CD14-positive monocyte (primary cell): ENCODE measurements at regions not wholly inside any gene's neighbourhood (a gene's known extent, or its start where the extent isn't known, plus 50 kb on each side); places are given as distances from the start of the nearest gene placed in this dataset.

Experiments used
- DNase-seq, 3 donors: peaks; one replicate each; pipeline ENCODE4 v3.0.0-alpha.2; 2011 to 2022
- H2AFZ ChIP-seq: 2 replicates; pipeline ENCODE4 v1.6.0; 2012; ENCODE audit warnings: mild to moderate bottlenecking, low read depth, low read length, inconsistent platforms; ENCODE audit not compliant: insufficient read depth, poor library complexity, severe bottlenecking
- H3K27ac ChIP-seq, 2 donors: 1 replicate in 1 of 2; 2 replicates in 1 of 2; pipeline ENCODE4 v1.5.1; 2012 to 2013; ENCODE audit warnings: low read length in 2 of 2, control low read depth in 1 of 2, inconsistent platforms in 1 of 2, low read depth in 1 of 2, mild to moderate bottlenecking in 1 of 2
- H3K27me3 ChIP-seq, 2 donors: one replicate each; pipeline versions ENCODE4 v1.6.0 to v1.6.1; 2011 to 2013; ENCODE audit warnings: low read length in 2 of 2; ENCODE audit not compliant: control insufficient read depth in 2 of 2, insufficient read depth in 2 of 2
- H3K36me3 ChIP-seq, 2 donors: replicated peaks in 1 of 2; 1 replicate in 1 of 2; 2 replicates in 1 of 2; pipeline versions ENCODE4 v1.5.1 to v1.6.1; 2012 to 2013; ENCODE audit warnings: low read length in 2 of 2, control low read depth in 1 of 2, inconsistent platforms in 1 of 2, mild to moderate bottlenecking in 1 of 2; ENCODE audit not compliant: insufficient read depth in 2 of 2, control insufficient read depth in 1 of 2
- H3K4me1 ChIP-seq, 2 donors: 1 replicate in 1 of 2; 2 replicates in 1 of 2; pipeline versions ENCODE4 v1.5.1 to v1.6.1; 2012 to 2013; ENCODE audit warnings: low read length in 2 of 2, control low read depth in 1 of 2, inconsistent platforms in 1 of 2, mild to moderate bottlenecking in 1 of 2, moderate library complexity in 1 of 2; ENCODE audit not compliant: insufficient read depth in 2 of 2, control insufficient read depth in 1 of 2
- H3K4me2 ChIP-seq: replicated peaks from 2 replicates; pipeline ENCODE3; 2012; ENCODE audit warnings: low read length, moderate library complexity, mild to moderate bottlenecking; ENCODE audit not compliant: poor library complexity, severe bottlenecking; ENCODE audit errors: extremely low read depth
- H3K4me3 ChIP-seq, 3 experiments: fragments of 200-600 bp in 1 of 3; sonication (generic) in 1 of 3; replicated peaks in 1 of 3; 1 replicate in 2 of 3; 2 replicates in 1 of 3; pipeline ENCODE4 v1.5.1; 2011 to 2013; ENCODE audit warnings: low read length in 3 of 3, mild to moderate bottlenecking in 3 of 3, control low read depth in 2 of 3, low read depth in 2 of 3, inconsistent platforms in 1 of 3, moderate library complexity in 1 of 3
- H3K79me2 ChIP-seq: 2 replicates; pipeline ENCODE4 v1.6.0; 2012; ENCODE audit warnings: mild to moderate bottlenecking, control low read depth, inconsistent platforms, low read length, moderate library complexity; ENCODE audit not compliant: insufficient read depth
- H3K9ac ChIP-seq: 2 replicates; pipeline ENCODE4 v1.6.0; 2017; ENCODE audit warnings: low read length, mild to moderate bottlenecking; ENCODE audit not compliant: insufficient read depth, poor library complexity, severe bottlenecking
- H3K9me3 ChIP-seq, 2 donors: replicated peaks in 1 of 2; 1 replicate in 1 of 2; 2 replicates in 1 of 2; pipeline versions ENCODE4 v1.5.1 to v1.6.1; 2012 to 2013; ENCODE audit warnings: low read length in 2 of 2, control low read depth in 1 of 2; ENCODE audit not compliant: control insufficient read depth in 1 of 2, insufficient read depth in 1 of 2
- H4K20me1 ChIP-seq: 2 replicates; pipeline ENCODE4 v1.6.0; 2012; ENCODE audit warnings: mild to moderate bottlenecking, low read length, control low read depth, moderate library complexity; ENCODE audit not compliant: insufficient read depth
- H3K27ac Mint-ChIP-seq, 7 donors: one replicate each; pipeline ENCODE4 v1.8.0; 2020; ENCODE audit warnings: mild to moderate bottlenecking in 7 of 7, mixed read lengths in 7 of 7, moderate library complexity in 6 of 7, inconsistent platforms in 2 of 7
- H3K27me3 Mint-ChIP-seq, 3 donors: one replicate each; pipeline ENCODE4 v1.8.0; 2021 to 2022; ENCODE audit warnings: low read depth in 3 of 3, mild to moderate bottlenecking in 3 of 3, mixed read lengths in 3 of 3, moderate library complexity in 3 of 3, inconsistent platforms in 1 of 3
- H3K36me3 Mint-ChIP-seq, 2 donors: one replicate each; pipeline ENCODE4 v1.8.0; 2020; ENCODE audit warnings: mixed read lengths in 2 of 2, inconsistent platforms in 1 of 2, mild to moderate bottlenecking in 1 of 2
- H3K4me1 Mint-ChIP-seq: one replicate; pipeline ENCODE4 v1.8.0; 2020; ENCODE audit warnings: mild to moderate bottlenecking, mixed read lengths
- H3K4me3 Mint-ChIP-seq, 2 donors: one replicate each; pipeline ENCODE4 v1.8.0; 2020; ENCODE audit warnings: mild to moderate bottlenecking in 2 of 2, mixed read lengths in 2 of 2, moderate library complexity in 1 of 2
- H3K9me3 Mint-ChIP-seq, 7 donors: one replicate each; pipeline ENCODE4 v1.8.0; 2020 to 2022; ENCODE audit warnings: mixed read lengths in 7 of 7, mild to moderate bottlenecking in 6 of 7, moderate library complexity in 6 of 7, inconsistent platforms in 2 of 7
- CTCF ChIP-seq: fragments of 200-600 bp; IDR thresholded peaks from one replicate; pipeline ENCODE4 v1.8.0; 2022; ENCODE audit warnings: antibody characterized with exemption, mild to moderate bottlenecking
- WGBS: methylation state at CpG from one replicate; pipeline ENCODE4 v1.1.5; 2013; ENCODE audit warnings: missing lambda C conversion rate; ENCODE audit not compliant: insufficient coverage; 5-methylcytosine and 5-hydroxymethylcytosine counted together
- intact Hi-C, 2 donors: fragments of 100-400 bp; cut with micrococcal nuclease; formaldehyde crosslinking; loops; one replicate each; pipeline versions ENCODE4 v1.15.0 to v1.15.1; 2023

DNA sequence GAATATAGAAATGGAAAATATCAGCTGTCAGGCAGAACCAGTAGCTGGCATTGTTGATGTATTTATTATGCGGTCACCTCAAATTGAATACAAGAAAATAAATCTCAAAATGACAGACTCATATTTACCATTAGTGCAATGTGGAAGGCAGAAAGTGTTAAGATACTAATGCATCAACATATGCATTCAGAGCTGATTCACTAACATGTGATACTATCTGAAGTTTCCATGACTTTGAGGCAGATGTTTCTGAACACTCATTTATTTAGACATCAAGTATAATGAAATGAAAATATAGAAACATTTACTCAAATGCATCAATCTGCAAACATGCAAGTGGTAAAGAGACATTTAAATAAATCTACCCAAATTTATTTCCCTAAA lies 474.2 kb upstream of the SLC10A2 start:
- H3K4me3 Mint-ChIP-seq = no peak overlapping the region

GRCh38 chr13:103539721-103540381 lies 473.6 kb upstream of the SLC10A2 start:
- H3K79me2 ChIP-seq = no peaks in the 10 kb centered on the region
- no peak overlapping the region for H3K4me2 ChIP-seq
- no peaks in the 10 kb centered on the region for H3K36me3 ChIP-seq
- intact Hi-C loops = no loop called here
- no peaks in the 10 kb centered on the region for H3K27me3 Mint-ChIP-seq
- no peak overlapping the region for H2AFZ ChIP-seq
- H3K27ac ChIP-seq = no peak overlapping the region
- H3K4me3 Mint-ChIP-seq = no peak overlapping the region
- no peak for DNase-seq
- no peak overlapping the region for H3K9ac ChIP-seq
- no peaks in the 10 kb centered on the region for H3K4me1 Mint-ChIP-seq
- no peaks in the 10 kb centered on the region for H3K4me1 ChIP-seq
- H3K9me3 Mint-ChIP-seq = peaks cover 3 to 14% (median 7%) of the 10 kb centered on the region in 7 donors
- TF ChIP-seq CTCF = no peak
- no peak overlapping the region for H3K27ac Mint-ChIP-seq
- peaks cover 3 to 9% of the 10 kb centered on the region in 2 donors for H3K9me3 ChIP-seq
- no peaks in the 10 kb centered on the region for H3K36me3 Mint-ChIP-seq
- no peaks in the 10 kb centered on the region for H4K20me1 ChIP-seq
- no peak overlapping the region for H3K4me3 ChIP-seq
- H3K27me3 ChIP-seq = no peaks in the 10 kb centered on the region
- WGBS = no CpG with 5 or more reads among the region's 4 CpGs

More for the DNA sequence above, 474.2 kb upstream of the SLC10A2 start:
- no peak overlapping the region for H3K27ac ChIP-seq
- no peak overlapping the region for H3K4me3 ChIP-seq
- no peak overlapping the region for H2AFZ ChIP-seq
- no peak overlapping the region for H3K9ac ChIP-seq
- DNase-seq = no peak
- no CpG with 5 or more reads among the region's 1 CpG for WGBS
- H3K4me1 ChIP-seq = no peaks in the 10 kb centered on the region
- peaks cover 5 to 14% of the 10 kb centered on the region in 2 donors for H3K9me3 ChIP-seq
- intact Hi-C loops = no loop called here
- H3K4me2 ChIP-seq = no peak overlapping the region
- H3K27ac Mint-ChIP-seq = no peak overlapping the region
- no peaks in the 10 kb centered on the region for H3K27me3 Mint-ChIP-seq
- H3K4me1 Mint-ChIP-seq = no peaks in the 10 kb centered on the region
- H3K27me3 ChIP-seq = no peaks in the 10 kb centered on the region
- TF ChIP-seq CTCF = no peak
- H3K79me2 ChIP-seq = no peaks in the 10 kb centered on the region
- H3K36me3 ChIP-seq = no peaks in the 10 kb centered on the region
- no peaks in the 10 kb centered on the region for H4K20me1 ChIP-seq
- no peaks in the 10 kb centered on the region for H3K36me3 Mint-ChIP-seq
- peaks cover 4 to 15% (median 7%) of the 10 kb centered on the region in 7 donors for H3K9me3 Mint-ChIP-seq
